Lower leg skin (tissue), 3 donors: ENCODE measurements at regions not wholly inside any gene's neighbourhood (a gene's known extent, or its start where the extent isn't known, plus 50 kb on each side); places are given as distances from the start of the nearest gene placed in this dataset.

ENCODE experiments used
- POLR2A ChIP-seq, 2 donors: fragments of 450-650 bp; IDR thresholded peaks; one replicate each; pipeline ENCODE4 v1.6.1; 2016 to 2017; ENCODE audit warnings: antibody characterized with exemption in 2 of 2, mild to moderate bottlenecking in 1 of 2, moderate library complexity in 1 of 2
- TF ChIP-seq, protein P1 (sequence below), 3 donors: fragments of 450-650 bp; IDR thresholded peaks; one replicate each; pipeline ENCODE4 v1.5.1; 2016; ENCODE audit warnings: antibody characterized with exemption in 3 of 3, mild to moderate bottlenecking in 3 of 3, moderate library complexity in 2 of 3

DNA sequence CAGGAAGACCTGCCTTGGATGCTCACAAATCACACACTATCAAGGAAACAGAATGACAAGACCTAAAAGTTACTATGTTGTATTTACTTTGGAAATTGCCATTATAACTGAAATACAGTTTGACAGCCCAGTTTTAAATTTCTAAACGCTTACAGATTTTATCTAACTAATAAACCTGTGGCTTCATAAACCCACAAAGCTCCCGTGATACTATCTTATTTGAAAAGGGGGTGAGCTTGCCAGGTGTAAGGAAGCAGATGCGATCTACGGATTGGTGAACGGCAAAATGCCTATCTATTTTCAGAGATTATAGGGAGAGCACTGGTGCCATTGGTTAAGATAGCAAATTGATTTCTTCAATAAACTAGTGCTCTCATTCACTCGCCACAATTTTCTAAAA is 485.5 kb downstream of the BCAT1 start:
- TF ChIP-seq, protein P1, sequence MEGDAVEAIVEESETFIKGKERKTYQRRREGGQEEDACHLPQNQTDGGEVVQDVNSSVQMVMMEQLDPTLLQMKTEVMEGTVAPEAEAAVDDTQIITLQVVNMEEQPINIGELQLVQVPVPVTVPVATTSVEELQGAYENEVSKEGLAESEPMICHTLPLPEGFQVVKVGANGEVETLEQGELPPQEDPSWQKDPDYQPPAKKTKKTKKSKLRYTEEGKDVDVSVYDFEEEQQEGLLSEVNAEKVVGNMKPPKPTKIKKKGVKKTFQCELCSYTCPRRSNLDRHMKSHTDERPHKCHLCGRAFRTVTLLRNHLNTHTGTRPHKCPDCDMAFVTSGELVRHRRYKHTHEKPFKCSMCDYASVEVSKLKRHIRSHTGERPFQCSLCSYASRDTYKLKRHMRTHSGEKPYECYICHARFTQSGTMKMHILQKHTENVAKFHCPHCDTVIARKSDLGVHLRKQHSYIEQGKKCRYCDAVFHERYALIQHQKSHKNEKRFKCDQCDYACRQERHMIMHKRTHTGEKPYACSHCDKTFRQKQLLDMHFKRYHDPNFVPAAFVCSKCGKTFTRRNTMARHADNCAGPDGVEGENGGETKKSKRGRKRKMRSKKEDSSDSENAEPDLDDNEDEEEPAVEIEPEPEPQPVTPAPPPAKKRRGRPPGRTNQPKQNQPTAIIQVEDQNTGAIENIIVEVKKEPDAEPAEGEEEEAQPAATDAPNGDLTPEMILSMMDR (IDR thresholded peaks at IDR 0.05): no peak
- TF ChIP-seq POLR2A (IDR thresholded peaks at IDR 0.05): no peak
